Naive B cell (primary cell): ENCODE measurements at regions not wholly inside any gene's neighbourhood (a gene's known extent, or its start where the extent isn't known, plus 50 kb on each side); places are given as distances from the start of the nearest gene placed in this dataset.

Source experiments
- ATAC-seq, 2 donors: fragments of 150-1000 bp; cut with Tn5 transposase; 2 replicates each; pipeline ENCODE4 v1.10.0; 2021; ENCODE audit warnings: low read depth in 2 of 2, mild to moderate bottlenecking in 2 of 2, moderate library complexity in 2 of 2
- DNase-seq: peaks from one replicate; pipeline ENCODE4 v3.0.0; 2022
- H3K27ac Mint-ChIP-seq, 6 donors: one replicate each; pipeline ENCODE4 v1.8.0; 2020 to 2022; ENCODE audit warnings: mild to moderate bottlenecking in 6 of 6, mixed read lengths in 6 of 6, moderate library complexity in 5 of 6, inconsistent platforms in 2 of 6
- H3K27me3 Mint-ChIP-seq, 3 donors: one replicate each; pipeline ENCODE4 v1.8.0; 2021 to 2022; ENCODE audit warnings: mixed read lengths in 3 of 3, mild to moderate bottlenecking in 1 of 3
- H3K36me3 Mint-ChIP-seq, 2 donors: one replicate each; pipeline ENCODE4 v1.8.0; 2020 to 2022; ENCODE audit warnings: mixed read lengths in 2 of 2, inconsistent platforms in 1 of 2, mild to moderate bottlenecking in 1 of 2
- H3K4me1 Mint-ChIP-seq, 3 donors: one replicate each; pipeline ENCODE4 v1.8.0; 2020 to 2022; ENCODE audit warnings: mixed read lengths in 3 of 3, inconsistent platforms in 1 of 3, mild to moderate bottlenecking in 1 of 3, moderate library complexity in 1 of 3
- H3K4me3 Mint-ChIP-seq, 8 donors: one replicate each; pipeline ENCODE4 v1.8.0; 2020 to 2022; ENCODE audit warnings: mild to moderate bottlenecking in 8 of 8, mixed read lengths in 8 of 8, moderate library complexity in 8 of 8, inconsistent platforms in 2 of 8
- H3K9me3 Mint-ChIP-seq, 7 donors: one replicate each; pipeline ENCODE4 v1.8.0; 2020 to 2022; ENCODE audit warnings: mixed read lengths in 7 of 7, mild to moderate bottlenecking in 5 of 7, inconsistent platforms in 2 of 7, moderate library complexity in 1 of 7

- DNase-seq (no peak), ATAC-seq (no peak)
- Mint-ChIP-seq H3K9me3 (peaks cover 0 to 18% (median 6%) of the 10 kb centered on the region in 7 donors), H3K27ac (peak overlapping the region in 1 of 6 donors; percentile 2), H3K27me3 (no peaks in the 10 kb centered on the region), H3K4me1 (no peaks in the 10 kb centered on the region), H3K36me3 (peaks cover 0 to 9% of the 10 kb centered on the region in 2 donors), H3K4me3 (no peak overlapping the region)
These were observed 479.0 kb upstream of the CITED2 start for GRCh38 chr6:139853302-139853992.

GRCh38 chr6:139852488-139853140, 478.2 kb upstream of the CITED2 start:
- Mint-ChIP-seq H3K4me1 (no peaks in the 10 kb centered on the region), H3K4me3 (no peak overlapping the region), H3K27me3 (no peaks in the 10 kb centered on the region), H3K36me3 (peaks cover 0 to 9% of the 10 kb centered on the region in 2 donors), H3K9me3 (peaks cover 0 to 18% (median 6%) of the 10 kb centered on the region in 7 donors), H3K27ac (peak overlapping the region in 1 of 6 donors; percentile 10)
- DNase-seq: no peak
- ATAC-seq: no peak

- Mint-ChIP-seq H3K4me1 (peaks cover under 1 to 2% (median under 1%) of the 10 kb centered on the region in 3 donors), H3K4me3 (no peak overlapping the region), H3K27ac (no peak overlapping the region), H3K9me3 (peaks cover 0 to 18% (median 6%) of the 10 kb centered on the region in 7 donors), H3K27me3 (no peaks in the 10 kb centered on the region), H3K36me3 (peaks cover 0 to 9% of the 10 kb centered on the region in 2 donors)
- ATAC-seq (no peak), DNase-seq (no peak)
These were observed 477.6 kb upstream of the CITED2 start for GRCh38 chr6:139852067-139852466.

GRCh38 chr6:139851206-139851605, 476.8 kb upstream of the CITED2 start:
- Mint-ChIP-seq H3K9me3 (peaks cover 0 to 18% (median 6%) of the 10 kb centered on the region in 7 donors), H3K27me3 (no peaks in the 10 kb centered on the region), H3K27ac (no peak overlapping the region), H3K4me3 (no peak overlapping the region), H3K4me1 (peaks cover 7 to 10% (median 9%) of the 10 kb centered on the region in 3 donors), H3K36me3 (peaks cover 0 to 9% of the 10 kb centered on the region in 2 donors)
- ATAC-seq (no peak), DNase-seq (no peak)

- H3K4me3 Mint-ChIP-seq: no peak overlapping the region
- ATAC-seq (no peak), DNase-seq (no peak)
- peaks cover 0 to 9% of the 10 kb centered on the region in 2 donors for H3K36me3 Mint-ChIP-seq
- no peaks in the 10 kb centered on the region for H3K27me3 Mint-ChIP-seq
- peaks cover 0 to 18% (median 6%) of the 10 kb centered on the region in 7 donors for H3K9me3 Mint-ChIP-seq
- no peak overlapping the region for H3K27ac Mint-ChIP-seq
- H3K4me1 Mint-ChIP-seq: peaks cover 7 to 14% (median 14%) of the 10 kb centered on the region in 3 donors
These were observed 476.1 kb upstream of the CITED2 start for GRCh38 chr6:139850512-139850911.

- ATAC-seq: no peak
- peaks cover 0 to 9% of the 10 kb centered on the region in 2 donors for H3K36me3 Mint-ChIP-seq
- DNase-seq: no peak
- peaks cover 0 to 18% (median 7%) of the 10 kb centered on the region in 7 donors for H3K9me3 Mint-ChIP-seq
- H3K27ac Mint-ChIP-seq: no peak overlapping the region
- H3K4me3 Mint-ChIP-seq: no peak overlapping the region
- no peaks in the 10 kb centered on the region for H3K27me3 Mint-ChIP-seq
- peaks cover 12 to 20% (median 20%) of the 10 kb centered on the region in 3 donors for H3K4me1 Mint-ChIP-seq
These were observed 473.0 kb upstream of the CITED2 start for GRCh38 chr6:139847457-139847813.

GRCh38 chr6:139846538-139847456, 472.3 kb upstream of the CITED2 start:
- no peak for ATAC-seq
- Mint-ChIP-seq H3K27ac (peak overlapping the region in 5 of 6 donors; percentile 9 to 30 (median 17)), H3K4me1 (peaks cover 15 to 26% (median 25%) of the 10 kb centered on the region in 3 donors), H3K9me3 (peaks cover 0 to 18% (median 7%) of the 10 kb centered on the region in 7 donors), H3K4me3 (no peak overlapping the region), H3K36me3 (peaks cover 0 to 9% of the 10 kb centered on the region in 2 donors), H3K27me3 (no peaks in the 10 kb centered on the region)
- DNase-seq: no peak

- Mint-ChIP-seq H3K4me3 (no peak overlapping the region), H3K4me1 (peaks cover 29 to 41% (median 35%) of the 10 kb centered on the region in 3 donors), H3K27me3 (no peaks in the 10 kb centered on the region), H3K9me3 (peaks cover 0 to 5% (median 2%) of the 10 kb centered on the region in 7 donors), H3K36me3 (peaks cover 0 to 3% of the 10 kb centered on the region in 2 donors), H3K27ac (peak overlapping the region in 2 of 6 donors; percentile 76 to 82)
- ATAC-seq: no peak
- DNase-seq: no peak
These were observed 470.5 kb upstream of the CITED2 start for GRCh38 chr6:139844907-139845306.

- peak overlapping the region in 5 of 6 donors; percentile 8 to 61 (median 18) for H3K27ac Mint-ChIP-seq
- peak overlapping the region in 4 of 8 donors; percentile 1 to 76 (median 45) for H3K4me3 Mint-ChIP-seq
- DNase-seq (peak; percentile 53), ATAC-seq (peak; percentile 87 to 89)
- peaks cover 30 to 47% (median 38%) of the 10 kb centered on the region in 3 donors for H3K4me1 Mint-ChIP-seq
- no peaks in the 10 kb centered on the region for H3K27me3 Mint-ChIP-seq
- peaks cover 0 to 3% (median 0%) of the 10 kb centered on the region in 7 donors for H3K9me3 Mint-ChIP-seq
- H3K36me3 Mint-ChIP-seq: no peaks in the 10 kb centered on the region
These were observed 467.4 kb upstream of the CITED2 start for GRCh38 chr6:139841794-139842215.

GRCh38 chr6:139839506-139840156, 465.2 kb upstream of the CITED2 start:
- peak overlapping the region in 2 of 6 donors; percentile 7 to 24 for H3K27ac Mint-ChIP-seq
- peaks cover 0 to 3% (median 0%) of the 10 kb centered on the region in 7 donors for H3K9me3 Mint-ChIP-seq
- no peaks in the 10 kb centered on the region for H3K36me3 Mint-ChIP-seq
- peak overlapping the region in 1 of 8 donors; percentile 20 for H3K4me3 Mint-ChIP-seq
- DNase-seq (no peak), ATAC-seq (no peak)
- H3K4me1 Mint-ChIP-seq: peaks cover 26 to 38% (median 27%) of the 10 kb centered on the region in 3 donors
- H3K27me3 Mint-ChIP-seq: no peaks in the 10 kb centered on the region

- Mint-ChIP-seq H3K27ac (no peak overlapping the region), H3K4me1 (peaks cover 0 to 4% (median 4%) of the 10 kb centered on the region in 3 donors), H3K9me3 (peaks cover 0 to 3% (median 0%) of the 10 kb centered on the region in 7 donors), H3K36me3 (no peaks in the 10 kb centered on the region), H3K27me3 (peaks cover 10 to 13% (median 13%) of the 10 kb centered on the region in 3 donors), H3K4me3 (no peak overlapping the region)
- DNase-seq (no peak), ATAC-seq (no peak)
These were observed 459.8 kb upstream of the CITED2 start for GRCh38 chr6:139834232-139834631.

- no peaks in the 10 kb centered on the region for H3K9me3 Mint-ChIP-seq
- peak overlapping the region in 1 of 6 donors; percentile 40 for H3K27ac Mint-ChIP-seq
- ATAC-seq (no peak), DNase-seq (no peak)
- H3K4me1 Mint-ChIP-seq: no peaks in the 10 kb centered on the region
- H3K36me3 Mint-ChIP-seq: no peaks in the 10 kb centered on the region
- peaks cover 10 to 13% (median 13%) of the 10 kb centered on the region in 3 donors for H3K27me3 Mint-ChIP-seq
- H3K4me3 Mint-ChIP-seq: no peak overlapping the region
These were observed 459.1 kb upstream of the CITED2 start for GRCh38 chr6:139833592-139833991.
